SIG-M5 treated with dmso at 0.1 percent for 504 hours (cell line): ENCODE measurements at regions not wholly inside any gene's neighbourhood (a gene's known extent, or its start where the extent isn't known, plus 50 kb on each side); places are given as distances from the start of the nearest gene placed in this dataset.
A peak's percentile ranks its signal among the peaks of the same experiment; 100 is the strongest.

ENCODE experiments used
- DNase-seq: peaks from one replicate; lab custom pipeline; 2025; ENCODE audit not compliant: unreplicated experiment; lab: John Stamatoyannopoulos, UW

DNA sequence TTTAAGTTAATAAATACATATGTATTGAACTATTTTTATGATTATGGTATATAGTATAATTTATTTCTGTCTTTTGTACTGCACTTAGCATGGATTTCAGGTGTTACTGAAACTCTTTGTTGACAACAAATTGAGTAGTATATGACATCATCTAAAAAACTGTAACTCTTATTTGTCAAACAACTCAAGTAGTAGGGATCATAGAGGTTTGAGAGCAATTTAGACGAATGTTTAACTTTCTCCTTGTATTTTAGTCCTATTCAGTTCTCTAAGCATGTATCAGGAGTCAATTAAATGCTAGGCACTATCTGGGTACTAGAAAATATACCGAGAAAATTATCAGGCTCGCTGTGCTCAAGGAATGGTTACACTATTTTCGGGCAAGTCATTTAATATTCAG is 595.2 kb downstream of the METTL15 start:
- no peak for DNase-seq

DNA sequence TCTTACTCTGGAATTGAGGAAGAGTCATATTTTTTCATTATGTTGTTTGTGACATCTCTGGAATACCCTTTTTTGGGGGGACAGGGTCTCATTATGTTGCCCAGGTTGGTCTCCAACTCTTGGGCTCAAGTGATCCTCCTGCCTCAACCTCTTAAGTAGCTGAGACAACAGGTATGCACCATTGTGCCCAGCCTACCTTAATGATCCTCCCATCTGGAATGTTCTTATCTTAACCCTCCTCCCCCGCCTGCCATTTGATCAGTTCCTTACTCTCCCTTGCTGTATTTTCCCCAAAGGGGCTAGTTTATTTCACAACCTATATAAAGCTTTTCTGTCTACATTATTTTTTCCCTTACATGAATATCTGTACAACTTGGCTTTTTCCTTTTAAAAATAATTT is 594.7 kb downstream of the METTL15 start:
- no peak for DNase-seq

DNA sequence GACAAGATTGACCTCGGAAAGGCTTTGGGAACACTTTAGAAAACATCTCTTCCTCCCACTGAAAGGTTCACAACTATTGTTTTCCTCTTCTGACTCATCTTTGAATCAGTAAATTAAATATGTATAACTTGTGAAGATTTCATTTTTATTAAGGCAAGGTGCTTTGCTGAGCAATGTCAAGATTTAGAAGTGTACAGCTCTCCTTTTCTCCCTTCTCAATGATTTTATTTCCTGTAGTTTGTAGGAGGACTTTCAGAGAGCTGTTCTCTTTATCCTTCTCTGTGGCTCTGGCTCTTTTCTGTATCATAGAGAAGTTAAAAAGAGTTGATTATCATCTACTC is 594.2 kb downstream of the METTL15 start:
- DNase-seq = no peak

DNA sequence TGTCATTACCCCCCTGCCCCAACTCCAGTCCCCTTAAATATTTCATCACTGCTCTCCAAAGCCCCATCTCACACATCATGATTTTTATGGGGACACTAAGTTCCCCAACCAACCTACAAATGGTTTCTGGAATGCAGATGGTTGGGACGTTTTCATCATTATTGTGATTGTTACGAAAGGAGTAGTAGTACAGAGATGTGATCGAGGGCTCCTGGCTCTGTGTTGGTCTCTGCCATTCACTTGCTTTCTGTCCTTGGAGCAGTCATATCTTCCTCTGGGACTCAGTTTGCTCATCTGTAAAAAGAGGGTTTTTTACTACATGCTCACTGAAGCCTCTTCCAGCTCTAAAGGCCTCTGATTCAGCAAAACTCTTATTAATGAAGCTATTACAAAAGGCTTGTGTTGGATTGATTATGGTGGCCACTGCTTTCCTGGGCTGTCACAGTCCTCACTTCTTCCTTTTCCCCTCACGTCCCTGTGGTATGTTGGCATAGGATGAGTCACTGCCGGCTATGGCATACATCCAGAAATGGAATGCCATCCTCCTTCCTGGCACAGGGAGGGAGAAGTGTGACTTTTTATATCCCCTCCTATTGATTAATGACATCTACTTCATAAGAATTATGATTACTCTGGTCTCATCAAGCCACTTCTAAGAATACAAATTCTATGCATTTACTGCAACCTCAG is 593.7 kb downstream of the METTL15 start:
- no peak for DNase-seq

DNA sequence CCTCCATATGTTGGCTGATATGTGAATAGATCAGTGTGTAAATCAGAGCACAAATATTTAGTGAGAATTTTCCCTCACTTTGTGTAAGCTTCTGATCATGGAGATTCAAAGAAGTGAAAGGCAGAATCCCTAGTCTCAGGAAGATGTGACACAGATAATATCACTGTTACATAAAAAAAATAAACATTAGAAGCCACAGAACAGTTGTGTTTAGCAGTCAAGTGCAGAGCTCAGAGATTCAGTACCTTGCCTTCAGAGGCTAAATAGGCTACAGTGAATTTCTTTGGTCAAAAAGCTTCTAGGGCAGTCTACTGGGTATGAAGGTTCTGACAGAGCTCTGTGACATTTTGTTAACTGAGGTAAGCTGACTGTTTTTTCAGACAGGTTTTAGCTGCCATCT is 591.5 kb downstream of the METTL15 start:
- no peak for DNase-seq

DNA sequence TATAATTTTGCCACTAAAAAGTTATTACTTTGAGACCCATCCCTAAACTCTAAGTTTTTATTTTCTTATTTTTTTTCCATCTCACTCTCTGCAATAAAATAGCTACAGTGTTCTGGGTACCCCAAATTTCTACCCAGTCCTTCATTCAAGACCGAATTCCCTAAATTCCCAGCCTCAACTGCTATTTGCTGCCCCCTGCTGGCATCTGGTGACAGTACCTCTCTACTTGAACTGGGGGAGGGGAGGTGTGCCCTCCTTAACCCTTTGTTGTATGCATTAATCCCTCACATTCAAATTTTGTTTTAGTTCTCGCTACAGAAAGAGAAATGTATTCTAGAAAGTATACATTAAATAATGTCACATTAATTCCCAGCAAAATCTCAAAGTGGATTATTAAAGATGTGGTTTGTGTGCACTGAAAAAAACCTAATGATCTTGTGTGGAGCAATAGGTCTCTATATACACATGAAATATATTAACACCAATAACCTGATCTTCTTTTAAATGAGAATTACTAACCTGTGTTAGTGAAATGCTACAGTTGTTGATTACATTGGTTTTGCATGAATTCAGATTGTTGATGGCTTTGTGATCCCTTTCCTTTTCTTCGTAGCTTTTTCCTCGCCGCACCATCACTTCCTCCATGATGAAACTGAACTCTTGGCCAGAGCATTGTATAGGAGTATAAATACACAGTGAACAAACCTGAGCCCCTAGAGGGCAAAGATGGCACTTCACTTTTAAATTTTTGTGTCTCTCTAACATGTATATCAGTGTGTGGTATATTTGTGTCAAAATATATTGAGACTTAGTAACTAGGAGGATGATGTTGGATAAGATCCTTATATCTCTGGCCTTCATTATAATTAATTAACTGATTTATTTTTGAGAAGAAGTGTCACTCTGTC is 590.0 kb downstream of the METTL15 start:
- DNase-seq = peak; percentile 19

DNA sequence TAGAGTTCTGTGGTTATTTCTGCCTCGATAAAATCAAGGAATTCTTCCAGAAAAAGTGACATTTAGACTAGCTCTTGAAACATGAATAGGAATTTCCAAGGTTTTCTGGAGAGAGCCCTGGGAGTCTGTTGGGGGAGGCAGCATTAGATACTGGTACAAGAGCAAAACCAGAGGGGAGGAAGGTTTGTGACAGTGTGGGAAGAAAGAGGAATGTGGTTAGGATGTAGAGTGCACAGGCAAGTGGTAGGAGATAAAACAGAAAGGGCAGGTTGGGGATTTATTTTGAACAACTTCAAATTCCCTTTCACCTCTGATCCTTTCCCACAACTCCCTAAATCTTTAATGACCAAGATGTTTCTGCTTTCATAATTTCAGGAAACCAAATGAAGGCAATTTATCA is 588.4 kb downstream of the METTL15 start:
- no peak for DNase-seq

DNA sequence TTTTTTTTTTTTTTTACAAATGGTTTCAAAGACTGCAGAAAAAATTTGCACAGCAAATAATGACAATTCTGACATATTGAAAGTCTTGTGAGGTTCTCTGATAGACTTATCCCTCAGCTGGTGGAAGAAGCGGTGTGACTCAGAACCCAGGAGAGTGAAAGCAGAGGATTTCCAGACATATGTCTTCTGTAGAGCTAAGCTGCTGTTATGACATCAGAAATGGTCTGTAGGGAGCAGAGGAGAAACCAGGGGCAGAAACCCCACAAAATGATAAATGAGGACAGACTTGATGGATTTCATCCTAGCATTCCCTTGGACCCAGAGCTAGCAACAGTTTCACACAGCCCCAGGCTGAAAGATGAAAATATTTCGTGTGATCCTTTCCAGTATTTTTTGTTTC is 582.6 kb downstream of the METTL15 start:
- no peak for DNase-seq

DNA sequence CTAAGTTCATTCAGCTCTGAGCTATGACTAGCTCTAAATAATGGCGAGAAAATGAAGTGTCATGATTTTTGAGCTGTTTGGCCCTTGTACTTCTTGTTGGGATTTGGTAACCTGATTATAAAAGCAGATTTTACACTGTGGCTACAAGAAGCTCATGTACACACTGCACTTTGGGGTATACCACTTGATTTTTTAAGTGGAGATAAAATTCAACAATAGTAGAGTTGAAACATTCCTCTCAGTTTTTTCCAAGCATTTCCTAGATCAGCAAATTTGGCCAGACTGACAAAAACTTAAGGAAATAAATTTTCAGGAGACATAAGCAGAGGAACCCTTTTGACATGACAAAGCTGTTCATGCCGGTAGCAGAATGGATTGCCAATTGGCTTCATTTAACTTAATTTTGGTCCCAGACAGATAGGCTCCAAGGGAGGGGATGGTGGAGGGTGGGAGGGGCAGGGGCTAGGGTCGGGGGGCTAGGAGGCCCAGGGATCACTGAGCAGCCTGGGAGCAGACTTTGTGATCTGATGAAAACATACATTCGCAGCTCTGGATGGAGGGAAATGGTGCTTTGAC is 575.9 kb downstream of the METTL15 start:
- DNase-seq = no peak

DNA sequence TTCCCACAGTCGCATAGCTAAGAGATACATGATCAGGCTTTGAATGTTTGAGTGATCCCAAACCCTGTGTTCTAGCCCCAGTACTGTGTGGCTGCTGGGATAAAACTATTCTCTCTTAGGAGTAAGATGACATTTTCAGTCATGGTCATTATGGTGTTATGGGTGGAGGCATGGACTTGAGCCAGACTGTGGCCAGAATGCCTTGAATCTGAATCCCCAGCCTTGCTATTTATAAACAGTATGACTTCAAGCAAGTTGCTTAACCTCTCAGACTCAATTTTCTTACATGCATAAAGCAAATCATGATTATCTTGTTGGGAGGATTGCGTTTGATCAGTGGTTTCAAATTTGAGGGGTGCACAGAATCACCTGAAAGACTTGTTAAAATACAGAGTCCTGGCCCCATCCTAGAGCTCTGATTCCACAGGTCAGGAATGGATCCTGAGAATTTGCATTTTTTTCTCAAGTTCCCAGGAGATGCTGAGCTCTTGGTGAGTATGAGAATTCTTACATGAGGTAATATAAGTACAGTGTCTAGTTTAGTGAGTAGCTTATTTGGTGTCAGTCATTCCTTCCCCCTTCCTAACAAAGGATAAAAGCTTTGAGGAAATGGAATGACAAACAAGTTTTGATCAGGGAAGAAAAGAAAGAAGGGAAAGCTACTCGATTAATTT is 571.7 kb downstream of the METTL15 start:
- DNase-seq = no peak

DNA sequence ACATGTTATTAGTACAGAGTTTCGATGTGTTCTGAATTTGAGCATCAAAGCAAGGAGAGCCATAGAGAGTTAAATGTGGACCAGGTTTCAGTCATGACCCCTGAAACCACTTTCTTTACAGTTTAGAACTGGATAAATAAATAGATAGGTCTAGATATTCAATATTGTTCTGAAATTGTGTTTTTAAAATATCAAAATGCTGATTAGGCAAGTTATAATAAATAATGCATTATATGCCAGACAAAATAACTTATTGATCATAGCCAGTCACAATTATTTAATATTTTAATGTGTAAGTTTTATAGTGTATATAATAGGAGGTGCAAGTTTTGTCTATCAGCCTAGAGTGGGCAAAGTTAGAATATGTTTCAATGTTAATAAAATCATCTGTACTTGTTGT is 569.5 kb downstream of the METTL15 start:
- DNase-seq = no peak

DNA sequence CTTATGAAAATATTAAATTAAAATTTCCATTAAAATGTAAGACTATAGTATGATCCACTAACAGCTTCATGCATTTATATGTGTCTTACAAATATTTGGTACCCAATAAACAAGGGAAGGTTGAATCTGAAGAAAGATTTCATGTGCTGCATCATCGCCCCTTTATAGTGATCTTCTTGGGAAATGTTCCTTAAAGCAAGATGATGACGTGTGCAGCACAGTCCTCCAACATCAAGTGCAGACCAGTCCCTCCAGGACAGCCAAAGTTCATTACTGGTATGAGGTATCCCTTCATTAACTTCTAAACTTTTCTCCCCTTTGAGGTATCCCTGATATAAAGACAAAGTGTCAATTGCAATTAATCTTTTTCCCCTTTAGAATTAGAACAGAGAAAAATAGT is 567.0 kb downstream of the METTL15 start:
- no peak for DNase-seq

DNA sequence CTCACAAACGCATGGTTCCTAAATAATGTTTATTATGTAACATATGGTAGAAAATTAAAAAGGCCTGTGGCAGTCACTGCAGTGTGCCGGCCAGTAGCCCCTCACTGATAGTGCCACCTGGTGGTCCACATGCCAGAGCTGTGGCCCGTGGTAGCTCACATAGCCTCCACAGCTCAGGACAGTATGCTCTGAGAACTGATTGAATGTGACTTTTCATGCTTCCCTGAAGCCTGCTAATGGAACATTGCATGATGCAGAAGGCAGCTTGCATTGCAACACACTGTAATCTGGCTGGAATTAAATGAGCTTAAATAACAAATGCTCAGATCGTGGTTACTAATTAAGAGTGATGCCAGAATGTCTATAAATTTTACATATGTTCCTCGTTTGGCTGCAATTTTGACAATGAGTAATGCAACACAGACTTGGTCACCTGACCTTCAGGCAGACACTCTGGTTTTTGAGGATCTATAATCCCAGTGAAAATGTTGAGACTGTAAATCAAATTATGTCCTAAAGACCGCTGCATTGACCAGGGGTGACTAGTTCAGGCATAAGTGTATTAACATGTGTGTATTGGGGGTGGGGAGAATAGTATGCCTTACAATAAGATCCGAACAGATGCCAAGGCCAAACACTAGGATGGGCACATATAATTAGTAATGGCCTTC is 566.4 kb downstream of the METTL15 start:
- no peak for DNase-seq

DNA sequence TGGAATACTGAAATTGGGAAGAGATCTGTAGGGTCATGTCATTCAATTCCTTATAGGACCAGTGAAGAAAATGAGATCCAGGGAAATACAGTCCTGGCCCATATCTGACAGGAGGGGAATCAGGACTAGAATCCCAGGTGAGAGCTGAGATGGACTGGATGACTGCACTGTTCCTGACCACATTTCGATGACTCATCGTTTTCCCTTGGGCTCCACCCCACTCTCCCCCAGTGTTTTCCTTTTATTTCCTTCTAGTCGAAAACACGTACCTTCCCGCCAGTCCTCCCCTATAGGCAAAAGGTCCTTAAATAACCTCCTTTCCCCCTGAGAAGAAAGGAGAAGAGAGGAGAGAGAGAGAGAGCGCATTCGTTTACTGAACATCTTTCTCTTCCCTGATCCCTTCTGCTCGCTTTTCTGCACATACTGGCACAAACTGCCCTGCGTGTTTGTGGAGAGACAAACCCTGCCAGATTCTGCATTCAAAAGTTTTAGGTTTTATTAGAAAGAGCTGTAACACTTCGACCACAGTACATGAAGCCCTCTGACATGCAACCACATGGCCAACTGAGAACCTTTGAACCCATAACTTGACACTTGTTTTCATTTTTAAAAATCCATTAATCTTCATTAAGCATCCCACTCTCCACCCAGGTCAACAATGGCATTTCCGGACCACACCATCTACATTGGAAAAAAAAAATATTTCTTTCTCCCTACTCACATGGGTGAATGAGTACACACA is 565.7 kb downstream of the METTL15 start:
- no peak for DNase-seq

DNA sequence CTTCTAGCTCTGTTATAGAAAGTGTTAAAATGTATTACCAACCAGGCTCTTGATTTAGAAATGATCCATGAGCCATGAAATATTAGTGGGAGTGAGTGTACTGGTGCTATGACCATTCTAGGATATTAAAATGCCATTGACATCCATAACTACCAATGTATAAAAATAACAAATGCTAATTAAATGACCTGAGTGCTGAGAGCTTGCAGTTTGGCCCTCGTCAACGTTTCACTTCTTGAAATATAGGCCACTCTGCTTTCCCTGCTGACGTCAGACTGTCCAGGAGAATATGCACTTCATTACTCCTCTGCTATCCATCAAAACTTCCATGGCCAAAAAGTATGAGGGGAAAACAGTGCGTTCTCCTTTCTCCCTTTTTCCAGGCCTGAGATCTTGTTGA is 563.1 kb downstream of the METTL15 start:
- DNase-seq = no peak

DNA sequence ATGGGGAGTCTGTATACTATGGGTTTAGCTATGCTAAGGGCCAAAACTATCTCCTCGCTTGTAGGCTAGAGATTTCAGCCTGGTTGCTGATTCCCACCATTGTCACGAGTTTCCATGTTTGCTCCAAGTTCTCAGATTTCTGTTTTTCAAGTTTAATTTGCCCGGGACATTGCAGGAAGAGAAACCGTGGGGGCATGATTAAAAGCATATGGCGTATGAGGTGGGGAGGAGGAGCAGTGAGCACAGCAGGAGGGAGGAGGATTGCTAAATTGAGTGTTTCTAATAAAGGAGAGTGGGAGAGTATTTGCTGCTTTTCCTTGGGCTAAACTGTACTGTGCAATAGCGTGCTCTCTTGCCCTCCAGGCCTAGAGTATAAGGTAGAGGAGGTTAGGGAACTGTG is 558.4 kb downstream of the METTL15 start:
- DNase-seq = no peak

DNA sequence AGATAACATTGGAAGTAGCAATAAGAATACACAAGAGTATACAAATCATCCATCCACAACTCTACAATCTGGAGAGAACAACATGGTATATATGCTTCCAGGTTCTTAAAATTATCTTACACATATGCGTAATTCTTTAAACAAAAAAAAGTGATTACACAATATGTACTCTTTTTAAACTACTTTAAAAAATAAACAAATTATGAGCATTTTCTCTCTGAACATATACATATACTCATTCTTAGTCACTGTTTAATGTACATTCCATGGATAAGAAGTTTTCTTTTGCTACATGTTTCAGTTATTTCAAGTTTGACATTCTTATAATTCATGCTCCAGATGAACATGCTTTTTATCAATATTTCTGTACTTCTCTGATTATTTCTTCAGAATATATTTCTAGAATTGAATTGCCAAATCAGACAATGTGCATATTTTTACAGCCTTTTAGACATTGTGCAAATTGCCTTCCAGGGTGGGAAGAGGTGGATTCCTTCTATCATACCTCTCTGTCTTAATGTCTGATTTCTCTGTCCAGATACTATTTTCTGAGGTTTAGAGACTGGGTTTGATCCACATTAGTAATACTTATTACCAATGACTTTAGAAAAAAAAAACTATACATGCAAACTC is 551.6 kb downstream of the METTL15 start:
- no peak for DNase-seq

DNA sequence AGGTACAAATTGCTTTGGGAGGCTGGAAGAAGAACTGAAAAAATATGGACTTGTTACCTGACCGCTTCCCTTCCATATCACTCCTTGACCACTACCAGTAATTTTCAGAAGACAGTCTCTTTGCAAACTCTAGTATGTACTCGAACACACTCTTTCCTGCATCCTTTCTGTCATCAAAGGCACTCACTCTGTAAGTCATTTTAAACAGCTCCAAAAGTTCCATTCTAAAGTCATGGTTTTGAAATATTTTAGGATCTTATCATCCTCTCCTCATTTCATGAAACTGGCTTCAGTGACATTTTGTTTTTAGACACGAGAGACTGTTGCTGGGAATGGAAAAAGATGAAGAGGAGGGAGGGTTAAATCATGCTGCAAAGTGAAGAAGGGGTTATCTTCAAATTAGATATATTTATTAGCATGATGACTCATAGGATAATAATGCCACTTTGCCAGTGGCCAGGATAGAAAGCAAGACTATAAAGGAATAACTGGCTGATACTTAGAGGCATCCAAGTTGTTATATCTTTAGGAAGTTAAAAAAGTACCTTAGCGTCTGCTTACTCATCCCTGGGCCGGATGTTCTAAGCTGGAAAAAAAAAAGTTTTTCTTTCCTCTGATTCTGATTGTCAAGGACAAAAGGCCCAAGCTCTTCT is 549.3 kb downstream of the METTL15 start:
- DNase-seq = no peak

DNA sequence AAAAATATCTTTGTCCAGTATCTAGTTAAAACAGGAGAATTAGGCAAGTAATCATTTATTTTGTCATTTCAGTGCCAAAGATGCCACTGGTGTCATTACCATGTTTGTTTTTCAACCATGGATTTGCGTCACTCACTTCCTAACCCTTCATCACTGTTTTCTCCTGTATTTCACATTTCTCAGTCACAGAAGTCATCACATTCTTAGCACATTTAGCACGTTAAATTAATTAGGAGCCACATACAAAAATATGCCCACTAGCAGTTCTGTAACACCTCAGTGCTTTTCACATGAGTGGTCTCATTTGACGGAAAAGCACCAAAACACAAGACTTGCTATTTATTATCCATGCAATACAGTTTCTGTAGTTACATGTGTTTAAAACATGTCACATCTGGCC is 546.0 kb downstream of the METTL15 start:
- DNase-seq = no peak

DNA sequence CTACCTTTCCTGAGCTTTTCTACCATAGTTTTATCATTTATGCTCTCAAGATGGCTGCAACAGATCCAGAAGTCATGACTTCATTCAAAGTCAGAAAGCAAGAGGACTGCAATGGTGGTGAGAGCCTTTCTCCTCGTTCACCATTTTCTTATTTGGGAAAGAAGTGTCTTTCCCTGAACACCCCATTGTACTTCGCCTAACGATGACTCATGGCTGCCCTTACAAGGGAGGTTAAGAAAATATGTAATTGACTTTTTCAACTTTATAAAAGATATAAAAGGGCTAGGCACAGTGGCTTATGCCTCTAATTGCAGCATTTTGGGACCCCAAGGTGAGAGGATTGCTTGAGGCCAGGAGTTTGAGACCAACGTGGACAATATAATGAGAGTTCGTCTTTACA is 541.7 kb downstream of the METTL15 start:
- DNase-seq = no peak
